HG02763 (cell line): ENCODE measurements at regions not wholly inside any gene's neighbourhood (a gene's known extent, or its start where the extent isn't known, plus 50 kb on each side); places are given as distances from the start of the nearest gene placed in this dataset.

Source experiments
- ATAC-seq: cut with Tn5 transposase; IDR thresholded peaks from one replicate; pipeline ENCODE4 v1.9.1; 2021; ENCODE audit warnings: mild to moderate bottlenecking, moderate library complexity; ENCODE audit not compliant: unreplicated experiment

GRCh38 chr13:50345804-50346203 lies 330.6 kb downstream of the KCNRG start:
- no peak for ATAC-seq

DNA sequence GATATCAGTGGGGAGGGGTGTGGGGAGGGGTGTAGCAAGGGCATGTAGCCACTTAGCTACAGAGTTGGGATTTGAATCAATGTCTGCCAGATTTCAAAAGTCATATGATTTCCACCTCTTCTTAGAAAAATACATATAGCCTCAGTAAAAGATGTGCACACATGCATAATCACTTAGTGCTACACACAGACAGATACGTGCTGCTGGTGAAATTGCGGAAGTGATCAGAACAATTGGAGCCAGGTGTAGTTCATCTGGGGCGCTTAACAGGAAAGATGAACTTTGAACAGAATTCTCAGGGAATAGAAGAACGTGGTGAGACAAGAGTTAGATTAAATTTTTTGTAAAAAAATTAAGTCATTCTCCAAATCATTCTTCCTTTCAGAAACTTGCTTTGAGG lies 333.1 kb downstream of the KCNRG start:
- no peak for ATAC-seq

GRCh38 chr13:50352720-50353480 lies 337.7 kb downstream of the KCNRG start:
- ATAC-seq, result no peak

DNA sequence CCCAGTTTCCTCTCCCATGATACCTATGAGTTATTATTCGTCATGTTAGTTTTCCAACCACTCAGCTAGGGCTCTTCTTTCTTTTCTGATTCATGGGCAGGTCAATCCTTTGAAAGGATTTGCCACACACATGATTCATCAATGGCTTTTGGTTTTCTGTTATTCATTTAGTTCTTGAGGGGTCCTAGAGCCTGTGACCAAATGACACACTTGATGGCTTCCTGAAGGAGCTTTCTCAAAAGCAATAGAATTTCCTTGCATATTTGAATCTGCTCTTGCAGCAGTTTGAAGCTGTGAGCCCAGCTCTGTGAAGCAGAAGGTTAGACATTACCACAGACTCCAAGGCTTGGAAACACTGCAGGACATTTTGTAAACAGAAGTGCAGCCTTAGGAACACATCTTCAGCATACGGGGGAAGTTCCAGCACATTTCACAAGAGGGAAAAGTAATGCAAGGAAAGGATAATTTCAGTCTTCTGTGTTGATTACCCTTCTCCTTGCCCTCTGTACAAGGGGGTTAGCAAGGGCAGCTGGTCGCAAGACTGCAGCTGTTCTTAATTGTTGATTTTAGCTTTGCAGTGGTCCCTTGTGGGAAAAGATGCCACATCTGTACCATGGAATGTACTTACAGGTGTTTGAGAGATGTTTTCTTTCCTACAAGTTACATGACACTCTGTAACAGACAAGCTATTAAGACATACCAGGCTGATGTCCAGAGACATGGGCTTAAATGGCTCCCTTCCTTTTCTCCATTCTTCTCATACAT lies 338.6 kb downstream of the KCNRG start:
- ATAC-seq, result no peak

GRCh38 chr13:50355797-50356196 lies 340.6 kb downstream of the KCNRG start:
- no peak for ATAC-seq

DNA sequence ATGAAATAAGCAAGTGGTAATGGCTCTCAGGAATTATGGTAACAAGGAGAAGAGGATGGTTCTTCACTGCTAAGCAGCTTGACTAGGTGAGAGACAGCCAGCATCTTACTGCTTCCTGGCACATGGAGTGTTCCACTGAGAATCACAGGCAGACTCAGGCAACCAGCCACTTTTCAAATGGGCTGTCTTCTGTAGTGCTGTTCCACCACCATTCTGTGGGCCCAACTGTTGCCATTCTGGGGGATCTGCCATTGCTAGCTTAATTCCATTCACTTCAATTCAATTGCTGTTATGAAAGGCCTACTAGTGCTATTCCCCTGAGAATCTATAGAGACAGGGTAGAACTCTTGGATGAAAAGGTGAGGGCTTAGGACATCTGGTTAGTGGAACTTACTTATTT lies 341.9 kb downstream of the KCNRG start:
- no peak for ATAC-seq

DNA sequence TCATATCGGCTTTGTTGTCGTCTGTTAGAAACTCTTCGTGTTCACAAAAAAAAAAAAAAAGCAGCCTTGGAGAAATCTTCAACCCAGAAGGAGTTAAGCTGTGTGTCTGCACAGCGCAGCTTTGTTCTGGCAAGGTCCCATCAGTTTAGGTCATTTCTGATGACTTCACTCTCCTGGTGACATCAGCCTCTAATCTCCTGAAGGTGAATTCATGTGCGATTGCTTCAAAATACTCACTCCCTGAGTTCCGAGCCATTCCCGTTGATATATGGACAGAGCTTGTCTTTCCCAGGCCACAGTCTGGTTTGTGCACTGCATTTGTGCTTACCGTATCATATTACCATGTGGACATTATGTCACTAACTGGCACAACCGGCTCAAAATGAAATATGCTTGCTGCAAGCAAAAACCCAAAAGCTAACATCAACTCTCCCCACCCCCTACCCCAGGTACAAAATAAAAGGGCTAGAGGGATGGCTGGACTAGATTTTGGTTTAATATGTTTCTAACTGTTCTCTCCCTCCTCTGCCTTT lies 342.4 kb downstream of the KCNRG start:
- no peak for ATAC-seq

GRCh38 chr13:50358231-50359040 lies 343.2 kb downstream of the KCNRG start:
- no peak for ATAC-seq

DNA sequence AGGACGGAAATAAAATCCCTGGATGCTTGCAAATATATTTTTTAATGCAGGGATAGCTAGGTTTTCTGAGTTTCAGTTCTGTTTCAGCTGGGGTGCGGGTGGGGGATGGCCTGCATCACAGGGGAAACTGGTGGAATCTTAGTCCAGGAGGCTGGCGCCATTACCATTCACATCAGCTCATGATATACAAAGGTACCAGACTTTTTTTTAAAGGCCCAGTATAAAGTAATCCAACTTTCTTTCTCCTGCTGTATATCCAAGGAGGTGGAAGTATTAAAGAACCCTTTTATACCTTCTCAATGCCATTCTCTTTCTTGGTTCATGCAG lies 343.8 kb downstream of the KCNRG start:
- ATAC-seq, result no peak

GRCh38 chr13:50359779-50360178 lies 344.5 kb downstream of the KCNRG start:
- ATAC-seq, result no peak

GRCh38 chr13:50360637-50361036 lies 345.4 kb downstream of the KCNRG start:
- ATAC-seq, result no peak

GRCh38 chr13:50361282-50361681 lies 346.0 kb downstream of the KCNRG start:
- ATAC-seq, result no peak

- ATAC-seq, result peak; percentile 53
Observed at GRCh38 chr13:50365408-50366391, 350.5 kb downstream of the KCNRG start.

- peak; percentile 52 for ATAC-seq
Observed at GRCh38 chr13:50366488-50367174, 351.4 kb downstream of the KCNRG start.

DNA sequence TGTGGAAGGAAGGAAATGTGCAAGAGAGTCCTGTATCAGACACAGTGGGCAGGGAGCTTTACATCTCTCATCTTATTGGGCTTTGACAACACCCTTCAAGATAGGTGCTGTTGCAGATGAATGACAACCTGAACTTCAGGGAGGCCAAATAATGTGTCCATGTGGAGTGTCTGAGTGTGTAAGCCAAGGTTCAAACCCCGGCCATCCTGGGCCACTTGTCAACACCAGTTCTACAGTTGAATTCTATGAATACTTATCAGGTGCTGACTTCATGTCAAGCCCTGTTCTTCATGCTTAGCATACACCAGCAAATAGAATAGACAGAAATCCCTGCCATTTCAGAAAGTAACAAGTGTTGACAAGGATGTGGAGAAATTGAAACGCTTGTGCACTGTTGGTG lies 354.4 kb downstream of the KCNRG start:
- no peak for ATAC-seq

GRCh38 chr13:50370303-50370950 lies 355.2 kb downstream of the KCNRG start:
- peak; percentile 56 for ATAC-seq

DNA sequence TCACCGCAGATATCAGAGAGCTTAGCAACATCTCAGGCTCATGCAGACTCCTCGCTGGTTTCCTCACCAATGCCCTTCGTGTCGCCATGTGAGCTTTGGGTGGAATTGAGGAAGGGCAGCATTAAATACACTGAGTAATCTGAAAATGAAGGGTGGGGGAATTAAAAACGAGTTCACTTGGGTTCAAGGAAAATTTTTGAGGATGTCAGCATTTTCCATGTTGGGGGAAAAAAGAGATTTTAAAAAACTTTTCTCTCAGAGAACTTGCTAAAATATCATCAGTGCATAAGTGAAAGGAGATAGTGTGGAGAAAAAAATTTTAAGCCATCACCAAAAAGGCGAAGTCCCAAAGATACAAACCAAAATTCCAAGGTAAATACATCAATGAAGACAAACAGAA lies 359.3 kb downstream of the KCNRG start:
- ATAC-seq, result no peak

DNA sequence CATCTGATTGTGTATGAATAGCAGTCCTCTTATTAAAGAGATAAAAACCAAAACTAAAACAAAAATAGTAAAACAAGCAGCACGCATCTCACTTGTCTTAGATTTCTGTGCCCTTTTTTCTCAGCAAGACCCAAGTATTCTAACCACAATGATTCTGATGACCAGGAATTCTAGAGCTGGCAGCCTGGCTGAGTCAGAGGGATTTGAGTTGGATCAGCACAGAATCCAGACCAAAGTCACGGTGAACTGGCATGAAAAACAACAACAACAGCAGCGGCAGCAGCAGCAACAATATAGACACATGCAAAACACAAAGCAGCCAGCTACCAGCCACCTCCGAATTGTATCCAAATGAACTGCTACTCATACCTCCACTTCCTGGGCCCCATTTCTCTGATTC lies 360.5 kb downstream of the KCNRG start:
- no peak for ATAC-seq

DNA sequence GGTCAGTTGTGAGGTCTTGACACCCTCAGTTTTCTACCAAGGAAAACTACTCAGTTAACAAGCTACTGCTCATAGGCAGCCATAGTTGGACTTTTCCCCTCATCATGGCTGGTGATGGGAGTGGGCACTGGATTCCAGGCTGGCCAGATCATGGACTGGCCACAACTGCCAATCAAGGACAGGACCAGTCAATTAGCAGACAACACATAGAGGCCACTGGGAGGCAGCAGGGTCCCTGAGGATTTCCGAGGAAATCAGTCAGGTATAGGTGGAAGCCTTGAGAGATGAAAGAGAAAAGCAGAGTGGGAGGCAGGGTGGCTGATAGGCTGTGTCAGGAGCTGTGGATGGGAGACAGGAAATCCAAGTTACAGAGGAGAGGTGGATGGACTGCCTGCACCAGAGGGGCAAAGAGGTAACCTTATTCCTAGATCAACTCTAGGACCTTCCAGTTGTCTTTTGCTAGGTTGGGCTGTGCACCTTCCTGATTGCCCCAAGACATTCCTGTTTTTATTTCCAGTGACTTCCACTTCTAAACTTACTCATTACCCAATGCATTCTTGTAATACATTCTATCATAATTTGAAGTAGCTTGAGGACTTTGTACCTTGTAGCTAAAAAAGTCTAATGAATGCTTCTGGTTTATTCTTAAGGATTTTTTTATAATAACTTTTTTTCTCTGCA lies 361.8 kb downstream of the KCNRG start:
- ATAC-seq, result no peak
